GM12878 (cell line): ENCODE measurements at regions not wholly inside any gene's neighbourhood (a gene's known extent, or its start where the extent isn't known, plus 50 kb on each side); places are given as distances from the start of the nearest gene placed in this dataset.

Experiments used
- ATAC-seq: fragments of 200-7000 bp; cut with Tn5 transposase; 3 replicates; pipeline ENCODE4 v1.9.1; 2020; ENCODE audit warnings: mild to moderate bottlenecking, moderate library complexity
- BruUV-seq: library from RNA; stranded (reverse); fragments of 400-500 nt; replicated peaks from 2 replicates; lab custom pipeline; 2021; lab: Mats Ljungman, UMichigan
- CTCF ChIA-PET: fragments of 300-600 bp; sonication (Branson Sonifier 250); formaldehyde crosslinking; extraction: SDS; loops from one replicate; lab custom pipeline; 2021; ENCODE audit warnings: inconsistent platforms; lab: Yijun Ruan, JAX
- POLR2A ChIA-PET: fragments of 350-600 bp; formaldehyde crosslinking; extraction: SDS; loops from one replicate; lab custom pipeline; 2021; ENCODE audit warnings: inconsistent platforms; lab: Charles Lee
- RAD21 ChIA-PET: fragments of 300-600 bp; sonication (Branson Sonifier 250); formaldehyde crosslinking; loops from one replicate; lab custom pipeline; 2023; ENCODE audit warnings: antibody characterized with exemption; ENCODE audit not compliant: unreplicated experiment; lab: Charles Lee
- SMC1A ChIA-PET: fragments of 300-600 bp; sonication (Branson Sonifier 250); formaldehyde crosslinking; loops from one replicate; lab custom pipeline; 2023; ENCODE audit not compliant: unreplicated experiment, uncharacterized antibody; lab: Charles Lee
- DNase-seq: peaks from one replicate; pipeline ENCODE4 v3.0.0-alpha.2; 2011; ENCODE audit warnings: low read depth, low spot score
- FAIRE-seq: peaks from 3 replicates; lab custom pipeline; 2011; peaks lifted over from hg19 to GRCh38; lab: Jason Lieb, UNC
- H2AFZ ChIP-seq: 2 replicates; pipeline ENCODE4 v1.6.0; 2011; ENCODE audit warnings: low read depth, low read length, control low read depth; ENCODE audit not compliant: control insufficient read depth
- H3K27ac ChIP-seq: 2 replicates; pipeline ENCODE4 v1.5.1; 2011; ENCODE audit warnings: control low read depth; ENCODE audit not compliant: control insufficient read depth, insufficient read depth
- H3K27me3 ChIP-seq, 2 experiments: replicated peaks in 1 of 2; 2 replicates each; pipeline versions ENCODE4 v1.6.0 to v1.6.1; 2011; ENCODE audit warnings: low read length in 1 of 2; ENCODE audit not compliant: control insufficient read depth in 2 of 2, insufficient read depth in 2 of 2
- H3K36me3 ChIP-seq, 2 experiments: 2 replicates each; pipeline ENCODE4 v1.5.1; 2011; ENCODE audit warnings: low read length in 1 of 2; ENCODE audit not compliant: control insufficient read depth in 2 of 2, insufficient read depth in 2 of 2
- H3K4me1 ChIP-seq: 2 replicates; pipeline ENCODE4 v1.6.1; 2011; ENCODE audit warnings: mild to moderate bottlenecking, low read length, moderate library complexity, mixed read lengths; ENCODE audit not compliant: control insufficient read depth, insufficient read depth
- H3K4me2 ChIP-seq: 2 replicates; pipeline ENCODE4 v1.6.0; 2011; ENCODE audit warnings: control low read depth; ENCODE audit not compliant: control insufficient read depth, insufficient read depth
- H3K4me3 ChIP-seq: fragments of 200-600 bp; sonication (generic); 2 replicates; pipeline ENCODE4 v1.5.1; 2016
- H3K79me2 ChIP-seq: 2 replicates; pipeline ENCODE4 v1.6.0; 2011; ENCODE audit warnings: low read length; ENCODE audit not compliant: control insufficient read depth, insufficient read depth
- H3K9ac ChIP-seq: 2 replicates; pipeline ENCODE4 v1.8.0; 2011; ENCODE audit warnings: low read length, control low read depth, mixed read lengths; ENCODE audit not compliant: control insufficient read depth, insufficient read depth
- H3K9me3 ChIP-seq: replicated peaks from 3 replicates; pipeline ENCODE4 v1.5.1; 2011; ENCODE audit warnings: mild to moderate bottlenecking, low read length; ENCODE audit not compliant: control insufficient read depth, insufficient read depth
- H4K20me1 ChIP-seq: 2 replicates; pipeline ENCODE4 v1.6.0; 2011; ENCODE audit not compliant: control insufficient read depth, insufficient read depth
- CEBPB ChIP-seq, 2 experiments: fragments of 150-350 bp in 1 of 2; IDR thresholded peaks; 2 replicates each; pipeline ENCODE4 v1.6.1; 2012 to 2014; ENCODE audit warnings: low read depth in 2 of 2, low read length in 2 of 2, borderline replicate concordance in 1 of 2, inconsistent platforms in 1 of 2
- PAX5 ChIP-seq: IDR thresholded peaks from 2 replicates; pipeline ENCODE4 v1.6.1; 2011; ENCODE audit warnings: low read depth, low read length, borderline replicate concordance
- POU2F2 ChIP-seq: IDR thresholded peaks from 3 replicates; pipeline ENCODE4 v1.6.1; 2011; ENCODE audit warnings: low read depth, mild to moderate bottlenecking, low read length, borderline replicate concordance
- SKIL ChIP-seq: fragments of 450-650 bp; IDR thresholded peaks from 2 replicates; pipeline ENCODE4 v1.6.1; 2017; ENCODE audit warnings: mild to moderate bottlenecking, low read depth, inconsistent platforms; ENCODE audit not compliant: poor library complexity, severe bottlenecking
- WGBS: methylation state at CpG from one replicate; pipeline ENCODE4 v1.1.6; 2016; ENCODE audit warnings: low lambda C conversion rate; ENCODE audit not compliant: insufficient replicate concordance, insufficient coverage; ENCODE audit errors: missing lambda C conversion rate; 5-methylcytosine and 5-hydroxymethylcytosine counted together
- in situ Hi-C: fragments of 300-500 bp; cut with MboI; formaldehyde crosslinking; loops from 9 replicates; pipeline ENCODE4 v1.14.3; 2018; ENCODE audit warnings: mixed read lengths
- intact Hi-C: fragments of 100-400 bp; cut with micrococcal nuclease; formaldehyde crosslinking; loops from one replicate; pipeline ENCODE4 v1.14.2; 2022; ENCODE audit not compliant: unreplicated experiment
- TF ChIP-seq, protein P1 (sequence below): IDR thresholded peaks from 2 replicates; pipeline ENCODE4 v1.6.1; 2011; ENCODE audit warnings: low read depth, mild to moderate bottlenecking, low read length, moderate library complexity, borderline replicate concordance; ENCODE audit errors: extremely low read depth

DNA sequence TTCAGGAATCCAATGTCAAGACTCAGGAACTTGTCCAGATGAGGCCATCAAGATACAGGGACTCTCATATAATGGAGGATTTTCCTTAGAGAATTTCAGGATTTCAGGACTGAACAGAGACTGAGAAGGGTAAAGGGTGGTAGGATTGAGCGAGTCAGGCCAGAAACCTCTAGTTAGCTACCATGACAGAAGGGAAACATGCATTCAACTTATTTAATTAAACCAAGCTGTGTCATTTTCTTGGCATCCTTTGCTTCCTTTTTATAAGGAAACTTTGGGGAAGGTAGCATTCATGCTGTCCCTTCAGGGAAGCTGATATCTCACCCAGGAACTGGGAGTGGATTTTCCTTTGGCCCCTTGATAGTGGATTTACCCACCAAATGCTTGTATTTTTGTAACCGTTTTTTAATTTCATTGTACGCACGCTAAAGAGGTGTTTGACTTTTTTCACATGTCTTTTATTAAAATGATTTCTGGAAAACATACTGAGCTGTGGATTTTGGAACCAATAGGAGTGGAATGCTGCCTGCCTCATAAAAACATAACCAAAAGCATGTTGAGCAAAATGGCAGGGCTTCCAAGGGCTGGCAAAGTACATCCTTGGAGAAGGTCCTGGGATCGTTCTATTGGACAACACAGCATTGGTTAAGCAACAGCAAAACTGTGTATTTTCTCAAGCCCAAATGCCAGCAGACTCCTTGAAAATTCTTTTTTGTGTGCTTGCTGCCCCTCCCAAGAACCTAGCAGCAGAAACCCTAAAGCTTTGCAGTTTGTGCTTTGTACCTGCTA lies 104.5 kb downstream of the CXCL12 start:
- no peak for DNase-seq
- no peak overlapping the region for H3K27ac ChIP-seq
- CTCF ChIA-PET = interaction anchor here (0.6 to 0.7 kb wide), 2 partner anchors 32 to 67 kb away, joined by 3 read pairs; no protein-coding TSS in a partner anchor

More for the DNA sequence above, 104.5 kb downstream of the CXCL12 start:
- Histone ChIP-seq H4K20me1 (no peaks in the 10 kb centered on the region), H3K79me2 (no peaks in the 10 kb centered on the region), H3K4me3 (no peak overlapping the region), H3K4me2 (no peak overlapping the region), H3K4me1 (no peaks in the 10 kb centered on the region), H3K9ac (no peak overlapping the region), H3K36me3 (no peaks in the 10 kb centered on the region), H2AFZ (no peak overlapping the region), H3K27me3 (no peaks in the 10 kb centered on the region), H3K9me3 (no peaks in the 10 kb centered on the region)
- in situ Hi-C loops = no loop called here
- intact Hi-C loops = no loop called here
- ChIA-PET POLR2A (no interaction called here), RAD21 (no interaction called here), SMC1A (interaction anchor here (0.8 to 1.0 kb wide), 2 partner anchors 20 to 23 kb away, joined by 3 read pairs; no protein-coding TSS in a partner anchor)
- 74% methylated on average over 5 of the region's 5 CpGs for WGBS
- BruUV-seq = no TSS peak
- no peak for TF ChIP-seq PAX5
- no peak for TF ChIP-seq SKIL
- TF ChIP-seq, protein P1, sequence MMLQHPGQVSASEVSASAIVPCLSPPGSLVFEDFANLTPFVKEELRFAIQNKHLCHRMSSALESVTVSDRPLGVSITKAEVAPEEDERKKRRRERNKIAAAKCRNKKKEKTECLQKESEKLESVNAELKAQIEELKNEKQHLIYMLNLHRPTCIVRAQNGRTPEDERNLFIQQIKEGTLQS = no peak
- TF ChIP-seq POU2F2 = no peak
- no peak for TF ChIP-seq CEBPB (IDR thresholded peaks at IDR 0.05; ENCODE audit: borderline replicate concordance in 1 of 2, low read depth in 2 of 2, low read length in 2 of 2)
- ATAC-seq (no peak), FAIRE-seq (no peak)
